Neural progenitor cell (in vitro differentiated cells): ENCODE measurements at regions not wholly inside any gene's neighbourhood (a gene's known extent, or its start where the extent isn't known, plus 50 kb on each side); places are given as distances from the start of the nearest gene placed in this dataset.
A peak's percentile ranks its signal among the peaks of the same experiment; 100 is the strongest.

Experiments
- DNase-seq: peaks from one replicate; pipeline ENCODE4 v3.0.0-alpha.2; 2016; ENCODE audit warnings: low spot score
- H2AFZ ChIP-seq: fragments of 200-600 bp; sonication (generic); replicated peaks from 2 replicates; pipeline ENCODE4 v1.6.1; 2016; ENCODE audit warnings: antibody characterized with exemption
- H3F3A ChIP-seq: fragments of 200-600 bp; sonication (generic); 2 replicates; pipeline ENCODE4 v1.6.1; 2016; ENCODE audit warnings: antibody characterized with exemption, low read depth
- H3K27ac ChIP-seq: fragments of 200-600 bp; sonication (generic); 2 replicates; pipeline ENCODE4 v1.5.1; 2016; ENCODE audit warnings: mild to moderate bottlenecking
- H3K27me3 ChIP-seq: fragments of 200-600 bp; sonication (generic); 2 replicates; pipeline ENCODE4 v1.6.1; 2016; ENCODE audit warnings: mild to moderate bottlenecking, moderate library complexity
- H3K36me3 ChIP-seq: fragments of 200-600 bp; sonication (generic); 2 replicates; pipeline ENCODE4 v1.5.1; 2016
- H3K4me1 ChIP-seq: fragments of 200-600 bp; sonication (generic); 2 replicates; pipeline ENCODE4 v1.6.1; 2016; ENCODE audit warnings: mixed run types
- H3K4me2 ChIP-seq: fragments of 200-600 bp; sonication (generic); 2 replicates; pipeline ENCODE4 v1.6.1; 2016
- H3K4me3 ChIP-seq: fragments of 200-600 bp; sonication (generic); 2 replicates; pipeline ENCODE4 v1.5.1; 2016
- H3K79me2 ChIP-seq: fragments of 200-600 bp; sonication (generic); 2 replicates; pipeline ENCODE4 v1.6.1; 2016; ENCODE audit warnings: low read depth
- H3K9ac ChIP-seq: fragments of 200-600 bp; sonication (generic); 2 replicates; pipeline ENCODE4 v1.6.1; 2016
- H3K9me3 ChIP-seq: fragments of 200-600 bp; sonication (generic); 2 replicates; pipeline ENCODE4 v1.5.1; 2016; ENCODE audit warnings: low read depth
- H4K20me1 ChIP-seq: fragments of 200-600 bp; sonication (generic); 2 replicates; pipeline ENCODE4 v1.6.1; 2016; ENCODE audit warnings: low read depth
- H3K27ac Mint-ChIP-seq: 3 replicates; pipeline ENCODE4 v1.8.0; 2021; ENCODE audit warnings: mixed read lengths
- H3K27me3 Mint-ChIP-seq: 2 replicates; pipeline ENCODE4 v1.8.0; 2022; ENCODE audit warnings: low read depth, mild to moderate bottlenecking, inconsistent platforms, moderate library complexity, mixed read lengths; ENCODE audit not compliant: insufficient read depth
- H3K36me3 Mint-ChIP-seq: 3 replicates; pipeline ENCODE4 v1.8.0; 2021; ENCODE audit warnings: mixed read lengths
- H3K4me1 Mint-ChIP-seq: 3 replicates; pipeline ENCODE4 v1.8.0; 2021; ENCODE audit warnings: mixed read lengths
- H3K4me3 Mint-ChIP-seq: 3 replicates; pipeline ENCODE4 v1.8.0; 2021; ENCODE audit warnings: mild to moderate bottlenecking, moderate library complexity, mixed read lengths
- H3K9me3 Mint-ChIP-seq: 3 replicates; pipeline ENCODE4 v1.8.0; 2020; ENCODE audit warnings: mixed read lengths
- CTCF ChIP-seq: fragments of 200-600 bp; sonication (generic); IDR thresholded peaks from 2 replicates; pipeline ENCODE4 v1.5.1; 2017; ENCODE audit warnings: antibody characterized with exemption, mild to moderate bottlenecking
- EZH2 ChIP-seq: fragments of 200-600 bp; sonication (generic); IDR thresholded peaks from 2 replicates; pipeline ENCODE4 v1.6.1; 2017; ENCODE audit warnings: antibody characterized with exemption, mild to moderate bottlenecking, moderate library complexity
- EZH2phosphoT487 ChIP-seq: fragments of 200-600 bp; sonication (generic); IDR thresholded peaks from 2 replicates; pipeline ENCODE4 v1.6.1; 2017; ENCODE audit warnings: antibody characterized with exemption

GRCh38 chr3:16658004-16658924 is 53.0 kb upstream of the DAZL start:
- Mint-ChIP-seq H3K36me3 (no peaks in the 10 kb centered on the region), H3K27me3 (peaks cover 3% of the 10 kb centered on the region), H3K4me1 (peaks cover 16% of the 10 kb centered on the region), H3K4me3 (peak overlapping the region; percentile 1), H3K9me3 (peaks cover 3% of the 10 kb centered on the region), H3K27ac (peak overlapping the region; percentile 57)
- Histone ChIP-seq H3K27me3 (no peaks in the 10 kb centered on the region), H3K9me3 (no peaks in the 10 kb centered on the region), H3K79me2 (peaks cover 66% of the 10 kb centered on the region), H3K9ac (no peak overlapping the region), H3K4me1 (peaks cover 63% of the 10 kb centered on the region), H3K36me3 (peaks cover 7% of the 10 kb centered on the region), H2AFZ (peak overlapping the region; percentile 0), H3K27ac (peak overlapping the region; percentile 94), H3K4me2 (peak overlapping the region; percentile 45), H4K20me1 (no peaks in the 10 kb centered on the region), H3K4me3 (peak overlapping the region; percentile 2), H3F3A (peaks cover 52% of the 10 kb centered on the region)
- DNase-seq: peak; percentile 89
- peak; percentile 56 for TF ChIP-seq CTCF
- no peak for TF ChIP-seq EZH2
- peak; percentile 22 for TF ChIP-seq EZH2phosphoT487

- H3K4me3 Mint-ChIP-seq: no peak overlapping the region
- Histone ChIP-seq H3K9ac (no peak overlapping the region), H2AFZ (no peak overlapping the region), H3F3A (peaks cover 58% of the 10 kb centered on the region), H4K20me1 (no peaks in the 10 kb centered on the region), H3K4me2 (peak overlapping the region; percentile 45), H3K27ac (peak overlapping the region; percentile 70), H3K36me3 (peaks cover 7% of the 10 kb centered on the region), H3K9me3 (no peaks in the 10 kb centered on the region), H3K27me3 (no peaks in the 10 kb centered on the region), H3K4me1 (peaks cover 67% of the 10 kb centered on the region), H3K79me2 (peaks cover 59% of the 10 kb centered on the region), H3K4me3 (no peak overlapping the region)
- TF ChIP-seq CTCF (no peak), EZH2 (no peak), EZH2phosphoT487 (no peak)
- DNase-seq: peak; percentile 15
- no peaks in the 10 kb centered on the region for H3K36me3 Mint-ChIP-seq
- no peak overlapping the region for H3K27ac Mint-ChIP-seq
- H3K4me1 Mint-ChIP-seq: peaks cover 18% of the 10 kb centered on the region
- peaks cover 3% of the 10 kb centered on the region for H3K27me3 Mint-ChIP-seq
- peaks cover 3% of the 10 kb centered on the region for H3K9me3 Mint-ChIP-seq
Observed at GRCh38 chr3:16658925-16659793, 53.9 kb upstream of the DAZL start.

- DNase-seq: peak; percentile 17
- H3K79me2 ChIP-seq: peaks cover 60% of the 10 kb centered on the region
- peaks cover 42% of the 10 kb centered on the region for H3F3A ChIP-seq
- Mint-ChIP-seq H3K4me3 (no peak overlapping the region), H3K36me3 (no peaks in the 10 kb centered on the region), H3K9me3 (peaks cover 4% of the 10 kb centered on the region), H3K27me3 (peaks cover 3% of the 10 kb centered on the region), H3K4me1 (peaks cover 8% of the 10 kb centered on the region), H3K27ac (no peak overlapping the region)
- H3K36me3 ChIP-seq: peaks cover 7% of the 10 kb centered on the region
- no peak overlapping the region for H3K4me3 ChIP-seq
- no peak overlapping the region for H3K9ac ChIP-seq
- TF ChIP-seq CTCF: no peak
- no peak for TF ChIP-seq EZH2
- TF ChIP-seq EZH2phosphoT487: no peak
- peaks cover 39% of the 10 kb centered on the region for H3K4me1 ChIP-seq
- H3K27me3 ChIP-seq: no peaks in the 10 kb centered on the region
- H3K27ac ChIP-seq: peak overlapping the region; percentile 40
- no peaks in the 10 kb centered on the region for H3K9me3 ChIP-seq
- H3K4me2 ChIP-seq: peak overlapping the region; percentile 22
- H2AFZ ChIP-seq: peak overlapping the region; percentile 90
- no peaks in the 10 kb centered on the region for H4K20me1 ChIP-seq
Observed at GRCh38 chr3:16663854-16664712, 58.9 kb upstream of the DAZL start.
